ENCODE measurements at regions not wholly inside any gene's neighbourhood (a gene's known extent, or its start where the extent isn't known, plus 50 kb on each side); places are given as distances from the start of the nearest gene placed in this dataset.

DNA sequence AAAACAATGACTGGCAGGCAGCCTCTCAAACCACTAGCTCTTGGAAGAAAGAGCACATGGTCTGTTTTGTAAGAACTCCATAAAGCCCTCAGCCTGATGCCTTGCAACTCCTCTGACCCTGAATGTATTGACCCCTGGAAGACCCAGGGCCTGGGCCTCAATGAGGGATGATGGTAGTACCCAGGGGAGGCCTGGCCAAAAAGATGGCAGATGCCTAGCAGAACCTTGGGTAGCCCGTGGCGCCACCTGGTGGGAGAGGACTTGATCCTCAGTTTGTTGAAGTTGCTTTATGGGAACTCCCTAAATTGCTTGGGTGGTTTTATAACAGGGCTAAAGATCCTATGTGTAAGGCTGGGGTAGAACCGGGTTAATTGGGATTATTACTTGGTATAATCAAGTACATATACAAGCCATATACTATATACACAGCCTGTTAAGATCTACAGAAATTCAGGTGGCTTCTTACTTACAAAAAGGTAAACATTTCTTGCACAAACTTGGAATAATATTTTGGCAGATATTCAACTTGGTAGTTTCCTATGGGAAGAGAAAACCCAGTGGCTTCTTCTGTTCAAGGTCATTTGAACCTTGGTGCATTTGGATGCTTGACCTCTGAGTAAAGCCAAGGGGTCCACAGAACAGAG lies 95.8 kb upstream of the CACUL1 start:
- TF ChIP-seq ZNF324 (tag by site-specific recombination; IDR thresholded peaks at IDR 0.05) (no peak), ZSCAN30 (tag by site-specific recombination; IDR thresholded peaks at IDR 0.05) (no peak), GLI4 (tag by site-specific recombination; IDR thresholded peaks at IDR 0.05) (no peak), GFI1B (tag by site-specific recombination; IDR thresholded peaks at IDR 0.05) (no peak), MZF1 (tag by site-specific recombination; IDR thresholded peaks at IDR 0.05; ENCODE audit: borderline replicate concordance) (no peak), ZNF157 (tag by site-specific recombination; IDR thresholded peaks at IDR 0.05) (no peak), ZNF24 (tag by site-specific recombination; IDR thresholded peaks at IDR 0.05) (no peak), ZNF626 (tag by site-specific recombination; IDR thresholded peaks at IDR 0.05) (no peak), ZFP69B (tag by site-specific recombination; IDR thresholded peaks at IDR 0.05) (no peak)
- TF ChIP-seq, protein P1, sequence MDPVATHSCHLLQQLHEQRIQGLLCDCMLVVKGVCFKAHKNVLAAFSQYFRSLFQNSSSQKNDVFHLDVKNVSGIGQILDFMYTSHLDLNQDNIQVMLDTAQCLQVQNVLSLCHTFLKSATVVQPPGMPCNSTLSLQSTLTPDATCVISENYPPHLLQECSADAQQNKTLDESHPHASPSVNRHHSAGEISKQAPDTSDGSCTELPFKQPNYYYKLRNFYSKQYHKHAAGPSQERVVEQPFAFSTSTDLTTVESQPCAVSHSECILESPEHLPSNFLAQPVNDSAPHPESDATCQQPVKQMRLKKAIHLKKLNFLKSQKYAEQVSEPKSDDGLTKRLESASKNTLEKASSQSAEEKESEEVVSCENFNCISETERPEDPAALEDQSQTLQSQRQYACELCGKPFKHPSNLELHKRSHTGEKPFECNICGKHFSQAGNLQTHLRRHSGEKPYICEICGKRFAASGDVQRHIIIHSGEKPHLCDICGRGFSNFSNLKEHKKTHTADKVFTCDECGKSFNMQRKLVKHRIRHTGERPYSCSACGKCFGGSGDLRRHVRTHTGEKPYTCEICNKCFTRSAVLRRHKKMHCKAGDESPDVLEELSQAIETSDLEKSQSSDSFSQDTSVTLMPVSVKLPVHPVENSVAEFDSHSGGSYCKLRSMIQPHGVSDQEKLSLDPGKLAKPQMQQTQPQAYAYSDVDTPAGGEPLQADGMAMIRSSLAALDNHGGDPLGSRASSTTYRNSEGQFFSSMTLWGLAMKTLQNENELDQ (tag by site-specific recombination; IDR thresholded peaks at IDR 0.05; ENCODE audit: low read depth): no peak
- TF ChIP-seq, protein P2, sequence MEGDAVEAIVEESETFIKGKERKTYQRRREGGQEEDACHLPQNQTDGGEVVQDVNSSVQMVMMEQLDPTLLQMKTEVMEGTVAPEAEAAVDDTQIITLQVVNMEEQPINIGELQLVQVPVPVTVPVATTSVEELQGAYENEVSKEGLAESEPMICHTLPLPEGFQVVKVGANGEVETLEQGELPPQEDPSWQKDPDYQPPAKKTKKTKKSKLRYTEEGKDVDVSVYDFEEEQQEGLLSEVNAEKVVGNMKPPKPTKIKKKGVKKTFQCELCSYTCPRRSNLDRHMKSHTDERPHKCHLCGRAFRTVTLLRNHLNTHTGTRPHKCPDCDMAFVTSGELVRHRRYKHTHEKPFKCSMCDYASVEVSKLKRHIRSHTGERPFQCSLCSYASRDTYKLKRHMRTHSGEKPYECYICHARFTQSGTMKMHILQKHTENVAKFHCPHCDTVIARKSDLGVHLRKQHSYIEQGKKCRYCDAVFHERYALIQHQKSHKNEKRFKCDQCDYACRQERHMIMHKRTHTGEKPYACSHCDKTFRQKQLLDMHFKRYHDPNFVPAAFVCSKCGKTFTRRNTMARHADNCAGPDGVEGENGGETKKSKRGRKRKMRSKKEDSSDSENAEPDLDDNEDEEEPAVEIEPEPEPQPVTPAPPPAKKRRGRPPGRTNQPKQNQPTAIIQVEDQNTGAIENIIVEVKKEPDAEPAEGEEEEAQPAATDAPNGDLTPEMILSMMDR (tag by site-specific recombination; IDR thresholded peaks at IDR 0.05): 0 out of 2 replicates have a peak, but pooled peaks have one; percentile 8
- TF ChIP-seq, protein P3, sequence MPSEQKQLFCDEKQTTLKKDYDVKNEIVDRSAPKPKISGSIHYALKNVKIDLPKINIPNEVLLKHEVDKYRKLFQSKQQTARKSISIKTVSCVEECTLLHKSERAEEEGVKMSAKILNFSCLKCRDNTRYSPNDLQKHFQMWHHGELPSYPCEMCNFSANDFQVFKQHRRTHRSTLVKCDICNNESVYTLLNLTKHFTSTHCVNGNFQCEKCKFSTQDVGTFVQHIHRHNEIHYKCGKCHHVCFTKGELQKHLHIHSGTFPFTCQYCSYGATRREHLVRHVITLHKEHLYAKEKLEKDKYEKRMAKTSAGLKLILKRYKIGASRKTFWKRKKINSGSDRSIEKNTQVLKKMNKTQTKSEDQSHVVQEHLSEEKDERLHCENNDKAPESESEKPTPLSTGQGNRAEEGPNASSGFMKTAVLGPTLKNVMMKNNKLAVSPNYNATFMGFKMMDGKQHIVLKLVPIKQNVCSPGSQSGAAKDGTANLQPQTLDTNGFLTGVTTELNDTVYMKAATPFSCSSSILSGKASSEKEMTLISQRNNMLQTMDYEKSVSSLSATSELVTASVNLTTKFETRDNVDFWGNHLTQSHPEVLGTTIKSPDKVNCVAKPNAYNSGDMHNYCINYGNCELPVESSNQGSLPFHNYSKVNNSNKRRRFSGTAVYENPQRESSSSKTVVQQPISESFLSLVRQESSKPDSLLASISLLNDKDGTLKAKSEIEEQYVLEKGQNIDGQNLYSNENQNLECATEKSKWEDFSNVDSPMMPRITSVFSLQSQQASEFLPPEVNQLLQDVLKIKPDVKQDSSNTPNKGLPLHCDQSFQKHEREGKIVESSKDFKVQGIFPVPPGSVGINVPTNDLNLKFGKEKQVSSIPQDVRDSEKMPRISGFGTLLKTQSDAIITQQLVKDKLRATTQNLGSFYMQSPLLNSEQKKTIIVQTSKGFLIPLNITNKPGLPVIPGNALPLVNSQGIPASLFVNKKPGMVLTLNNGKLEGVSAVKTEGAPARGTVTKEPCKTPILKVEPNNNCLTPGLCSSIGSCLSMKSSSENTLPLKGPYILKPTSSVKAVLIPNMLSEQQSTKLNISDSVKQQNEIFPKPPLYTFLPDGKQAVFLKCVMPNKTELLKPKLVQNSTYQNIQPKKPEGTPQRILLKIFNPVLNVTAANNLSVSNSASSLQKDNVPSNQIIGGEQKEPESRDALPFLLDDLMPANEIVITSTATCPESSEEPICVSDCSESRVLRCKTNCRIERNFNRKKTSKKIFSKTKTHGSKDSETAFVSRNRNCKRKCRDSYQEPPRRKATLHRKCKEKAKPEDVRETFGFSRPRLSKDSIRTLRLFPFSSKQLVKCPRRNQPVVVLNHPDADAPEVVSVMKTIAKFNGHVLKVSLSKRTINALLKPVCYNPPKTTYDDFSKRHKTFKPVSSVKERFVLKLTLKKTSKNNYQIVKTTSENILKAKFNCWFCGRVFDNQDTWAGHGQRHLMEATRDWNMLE (tag by site-specific recombination; conservative IDR thresholded peaks at IDR 0.05; ENCODE audit: low read depth): no peak
